GM18951 (cell line): ENCODE measurements at regions not wholly inside any gene's neighbourhood (a gene's known extent, or its start where the extent isn't known, plus 50 kb on each side); places are given as distances from the start of the nearest gene placed in this dataset.

Experiments
- POLR2A ChIP-seq: IDR thresholded peaks from 4 replicates; pipeline ENCODE4 v1.6.1; 2011; ENCODE audit warnings: mild to moderate bottlenecking; ENCODE audit not compliant: insufficient read length, insufficient read depth; ENCODE audit errors: extremely low read depth
- in situ Hi-C: fragments of 300-500 bp; cut with MboI; formaldehyde crosslinking; loops from one replicate; pipeline ENCODE4 v1.12.0; 2022; ENCODE audit warnings: low sequenced_read_pairs, mixed read lengths, inconsistent platforms; ENCODE audit not compliant: unreplicated experiment

- in situ Hi-C loops: no loop called here
- TF ChIP-seq POLR2A: no peak
Observed at GRCh38 chr22:48867891-48868290, 959.8 kb downstream of the BRD1 start.

GRCh38 chr22:48866906-48867681 lies 960.6 kb downstream of the BRD1 start:
- TF ChIP-seq POLR2A: no peak

GRCh38 chr22:48864748-48865147 lies 962.9 kb downstream of the BRD1 start:
- TF ChIP-seq POLR2A: no peak
- in situ Hi-C loops: no loop called here

More at GRCh38 chr22:48866906-48867681, 960.6 kb downstream of the BRD1 start:
- in situ Hi-C loops: no loop called here

- in situ Hi-C loops: no loop called here
- no peak for TF ChIP-seq POLR2A
Observed at GRCh38 chr22:48863965-48864528, 963.6 kb downstream of the BRD1 start.

GRCh38 chr22:48860557-48860956 lies 967.1 kb downstream of the BRD1 start:
- in situ Hi-C loops: no loop called here
- TF ChIP-seq POLR2A: no peak

GRCh38 chr22:48858856-48859255 lies 968.8 kb downstream of the BRD1 start:
- TF ChIP-seq POLR2A: no peak
- in situ Hi-C loops: no loop called here

GRCh38 chr22:48858121-48858520 lies 969.6 kb downstream of the BRD1 start:
- TF ChIP-seq POLR2A: no peak
- in situ Hi-C loops: no loop called here

GRCh38 chr22:48857202-48857805 lies 970.4 kb downstream of the BRD1 start:
- no peak for TF ChIP-seq POLR2A
- in situ Hi-C loops: no loop called here

- no peak for TF ChIP-seq POLR2A
Observed at GRCh38 chr22:48856308-48856615, 971.4 kb downstream of the BRD1 start.

GRCh38 chr22:48855593-48856307 lies 971.9 kb downstream of the BRD1 start:
- in situ Hi-C loops: no loop called here
- TF ChIP-seq POLR2A: no peak

More at GRCh38 chr22:48856308-48856615, 971.4 kb downstream of the BRD1 start:
- in situ Hi-C loops: no loop called here

GRCh38 chr22:48855013-48855412 lies 972.7 kb downstream of the BRD1 start:
- TF ChIP-seq POLR2A: no peak
- in situ Hi-C loops: no loop called here

- no peak for TF ChIP-seq POLR2A
- in situ Hi-C loops: no loop called here
Observed at GRCh38 chr22:48853627-48854240, 973.9 kb downstream of the BRD1 start.

GRCh38 chr22:48851933-48852549 lies 975.6 kb downstream of the BRD1 start:
- TF ChIP-seq POLR2A: no peak
- in situ Hi-C loops: no loop called here

- TF ChIP-seq POLR2A: no peak
- in situ Hi-C loops: no loop called here
Observed at GRCh38 chr22:48850658-48851287, 976.9 kb downstream of the BRD1 start.
